GM12891 (cell line): ENCODE measurements at regions not wholly inside any gene's neighbourhood (a gene's known extent, or its start where the extent isn't known, plus 50 kb on each side); places are given as distances from the start of the nearest gene placed in this dataset.

Experiments
- PAX5 ChIP-seq: IDR thresholded peaks from 2 replicates; pipeline ENCODE4 v1.6.1; 2011; ENCODE audit warnings: low read length, moderate library complexity, mild to moderate bottlenecking; ENCODE audit not compliant: insufficient read depth, severe bottlenecking
- POLR2A ChIP-seq: IDR thresholded peaks from 2 replicates; pipeline ENCODE4 v1.6.1; 2011; ENCODE audit warnings: low read depth, low read length, control low read depth
- POLR2AphosphoS5 ChIP-seq: IDR thresholded peaks from 2 replicates; pipeline ENCODE4 v1.6.1; 2011; ENCODE audit warnings: low read depth, low read length, control low read depth
- POU2F2 ChIP-seq: IDR thresholded peaks from 2 replicates; pipeline ENCODE4 v1.6.1; 2011; ENCODE audit warnings: low read depth, mild to moderate bottlenecking, control low read depth, low read length, moderate library complexity
- SPI1 ChIP-seq: IDR thresholded peaks from 2 replicates; pipeline ENCODE4 v1.6.1; 2011; ENCODE audit warnings: low read depth, low read length, control low read depth
- TAF1 ChIP-seq: IDR thresholded peaks from 2 replicates; pipeline ENCODE4 v1.6.1; 2011; ENCODE audit warnings: low read depth, low read length, control low read depth

DNA sequence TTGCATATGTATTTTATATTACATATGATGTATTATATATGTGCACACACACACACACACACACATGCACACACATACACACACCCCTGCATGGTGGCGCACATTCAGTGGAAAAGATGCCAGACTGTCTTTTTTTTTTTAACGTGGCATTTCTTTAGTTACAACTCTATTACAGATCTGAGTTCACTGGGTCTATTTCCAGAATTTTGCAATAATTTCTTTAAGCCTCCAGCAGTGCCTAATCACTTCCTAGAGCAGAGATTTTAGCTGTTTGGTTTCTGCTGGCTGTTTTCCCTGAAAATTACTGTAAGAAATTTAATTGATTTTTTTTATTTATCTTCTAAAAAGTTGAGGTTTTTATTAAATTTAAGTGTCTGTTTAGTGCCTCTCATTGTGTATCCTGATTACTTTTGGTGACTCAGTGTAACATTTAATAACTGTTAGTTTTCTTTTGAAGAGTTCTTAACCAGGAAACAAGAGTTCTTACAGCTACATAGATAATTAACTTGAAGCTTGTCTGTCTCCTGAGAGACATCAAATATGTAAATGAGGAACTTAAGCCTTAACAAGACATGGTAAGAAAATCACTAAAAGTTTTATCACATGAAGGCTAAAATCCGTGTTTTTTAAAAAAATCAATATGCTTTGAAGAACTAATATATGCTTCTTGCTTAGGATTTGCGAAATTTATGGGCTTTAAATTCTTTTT is 232.0 kb downstream of the MDFIC start:
- TF ChIP-seq POLR2AphosphoS5 (no peak), TAF1 (no peak), POLR2A (no peak), SPI1 (no peak), PAX5 (no peak), POU2F2 (no peak)
